Liver (tissue), 3 donors: ENCODE measurements at regions not wholly inside any gene's neighbourhood (a gene's known extent, or its start where the extent isn't known, plus 50 kb on each side); places are given as distances from the start of the nearest gene placed in this dataset.
"Not testable (repeated sequence)": the region's sequence is repeated elsewhere in the genome, so short reads cannot be mapped to it uniquely, and the experiment has no call there.

Experiments
- ATF3 ChIP-seq: IDR thresholded peaks from 2 replicates; pipeline ENCODE4 v1.6.1; 2016; ENCODE audit warnings: antibody characterized with exemption
- CTCF ChIP-seq: fragments of 150-350 bp; IDR thresholded peaks from 2 replicates; pipeline ENCODE4 v1.5.1; 2017; ENCODE audit warnings: improper control_type of control experiment, low read depth, low read length; ENCODE audit not compliant: missing input control
- FOXA1 ChIP-seq: IDR thresholded peaks from 2 replicates; pipeline ENCODE4 v1.6.1; 2016; ENCODE audit warnings: antibody characterized with exemption
- HNF4G ChIP-seq: IDR thresholded peaks from 2 replicates; pipeline ENCODE4 v1.6.1; 2016; ENCODE audit warnings: antibody characterized with exemption
- MAX ChIP-seq: IDR thresholded peaks from 2 replicates; pipeline ENCODE4 v1.6.1; 2016; ENCODE audit warnings: antibody characterized with exemption
- RAD21 ChIP-seq, 2 donors: IDR thresholded peaks; 2 replicates each; pipeline ENCODE4 v1.6.1; 2016; ENCODE audit warnings: antibody characterized with exemption in 2 of 2, mild to moderate bottlenecking in 2 of 2
- REST ChIP-seq: IDR thresholded peaks from 2 replicates; pipeline ENCODE4 v1.6.1; 2016; ENCODE audit warnings: antibody characterized with exemption, mild to moderate bottlenecking
- RXRA ChIP-seq, 2 donors: IDR thresholded peaks; 2 replicates each; pipeline ENCODE4 v1.6.1; 2017 to 2018; ENCODE audit warnings: antibody characterized with exemption in 2 of 2, mild to moderate bottlenecking in 1 of 2
- SP1 ChIP-seq: IDR thresholded peaks from 2 replicates; pipeline ENCODE4 v1.6.1; 2018; ENCODE audit warnings: antibody characterized with exemption, mild to moderate bottlenecking
- TAF1 ChIP-seq: conservative IDR thresholded peaks from 2 replicates; pipeline ENCODE4 v1.6.1; 2016; ENCODE audit warnings: antibody characterized with exemption, mild to moderate bottlenecking
- YY1 ChIP-seq: IDR thresholded peaks from 2 replicates; pipeline ENCODE4 v1.6.1; 2016; ENCODE audit warnings: antibody characterized with exemption, mild to moderate bottlenecking
- ZBTB33 ChIP-seq: IDR thresholded peaks from 2 replicates; pipeline ENCODE4 v1.6.1; 2016; ENCODE audit warnings: antibody characterized with exemption
- donor health status: healthy.
- donor health status: healthy.

GRCh38 chr2:111307302-111307701 lies 186.6 kb downstream of the BCL2L11 start:
- TF ChIP-seq CTCF; YY1; REST; RXRA (IDR thresholded peaks at IDR 0.05); ZBTB33; SP1; TAF1; ATF3; MAX; HNF4G; RAD21 (IDR thresholded peaks at IDR 0.05); FOXA1: not testable (repeated sequence)
